ENCODE measurements at regions not wholly inside any gene's neighbourhood (a gene's known extent, or its start where the extent isn't known, plus 50 kb on each side); places are given as distances from the start of the nearest gene placed in this dataset.

- Mint-ChIP-seq H3K4me3 (no peak overlapping the region), H3K4me1 (ENCODE audit: unreplicated experiment) (no peaks in the 10 kb centered on the region), H3K9me3 (no peaks in the 10 kb centered on the region), H3K27me3 (no peaks in the 10 kb centered on the region), H3K27ac (no peak overlapping the region), H3K36me3 (no peaks in the 10 kb centered on the region)
- no peak for TF ChIP-seq CTCF (conservative IDR thresholded peaks at IDR 0.05)
- DNase-seq (ENCODE audit: extremely low spot score, unreplicated experiment), result no peak
Measured at GRCh38 chr9:103615994-103616393, 478.1 kb upstream of the SMC2 start.

GRCh38 chr9:103617046-103617445 lies 477.1 kb upstream of the SMC2 start:
- DNase-seq (ENCODE audit: extremely low spot score, unreplicated experiment), result no peak
- Mint-ChIP-seq H3K27ac (no peak overlapping the region), H3K4me1 (ENCODE audit: unreplicated experiment) (no peaks in the 10 kb centered on the region), H3K36me3 (no peaks in the 10 kb centered on the region), H3K9me3 (no peaks in the 10 kb centered on the region), H3K4me3 (no peak overlapping the region), H3K27me3 (no peaks in the 10 kb centered on the region)
- no peak for TF ChIP-seq CTCF (conservative IDR thresholded peaks at IDR 0.05)

- no peak for DNase-seq (ENCODE audit: extremely low spot score, unreplicated experiment)
- no peaks in the 10 kb centered on the region for H3K9me3 Mint-ChIP-seq
- no peak overlapping the region for H3K4me3 Mint-ChIP-seq
- no peak for TF ChIP-seq CTCF (conservative IDR thresholded peaks at IDR 0.05)
- no peaks in the 10 kb centered on the region for H3K36me3 Mint-ChIP-seq
- H3K27ac Mint-ChIP-seq, result no peak overlapping the region
- H3K27me3 Mint-ChIP-seq, result no peaks in the 10 kb centered on the region
- no peaks in the 10 kb centered on the region for H3K4me1 Mint-ChIP-seq (ENCODE audit: unreplicated experiment)
Measured at GRCh38 chr9:103625161-103625804, 468.8 kb upstream of the SMC2 start.

DNA sequence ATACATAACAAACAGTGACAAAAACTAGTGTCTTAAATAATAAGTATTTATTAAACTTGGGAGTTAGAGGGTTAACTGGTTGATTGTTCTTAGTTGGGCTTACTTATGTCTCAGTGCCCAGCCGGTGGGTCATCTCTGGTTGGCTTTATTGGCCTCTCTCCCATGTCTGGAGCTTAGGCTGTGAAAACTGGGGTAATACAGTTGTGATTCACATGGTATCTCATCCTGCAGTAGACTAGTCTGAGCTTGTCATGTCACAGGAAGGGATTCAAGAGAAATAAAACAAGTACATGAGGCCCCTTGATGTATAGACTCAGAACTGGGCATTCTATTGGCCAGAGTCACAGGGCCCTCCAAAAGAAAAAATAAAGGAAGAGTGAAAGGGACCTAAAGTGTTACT lies 466.4 kb upstream of the SMC2 start:
- H3K27me3 Mint-ChIP-seq, result no peaks in the 10 kb centered on the region
- no peak for DNase-seq (ENCODE audit: extremely low spot score, unreplicated experiment)
- H3K27ac Mint-ChIP-seq, result no peak overlapping the region
- H3K9me3 Mint-ChIP-seq, result no peaks in the 10 kb centered on the region
- no peak for TF ChIP-seq CTCF (conservative IDR thresholded peaks at IDR 0.05)
- H3K4me1 Mint-ChIP-seq (ENCODE audit: unreplicated experiment), result no peaks in the 10 kb centered on the region
- H3K36me3 Mint-ChIP-seq, result no peaks in the 10 kb centered on the region
- no peak overlapping the region for H3K4me3 Mint-ChIP-seq

DNA sequence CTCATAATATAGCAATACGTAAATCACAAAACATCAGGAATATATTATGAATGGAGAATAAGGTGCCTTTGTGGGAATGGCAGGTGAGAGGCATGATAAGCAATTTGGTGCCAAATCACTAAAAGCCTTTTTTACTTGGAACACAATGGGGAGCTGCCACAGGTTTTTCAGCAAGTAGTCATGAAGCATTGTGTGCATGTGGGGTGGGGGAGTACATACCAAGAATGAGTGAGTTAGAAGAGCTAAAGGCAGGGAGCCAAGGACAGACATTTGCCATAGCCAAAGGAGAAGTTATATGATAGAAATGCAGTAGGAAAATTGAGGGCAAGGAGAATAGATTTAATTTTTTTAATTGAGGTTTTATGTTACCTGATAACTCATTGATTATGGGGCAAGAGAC lies 445.0 kb upstream of the SMC2 start:
- Mint-ChIP-seq H3K9me3 (no peaks in the 10 kb centered on the region), H3K36me3 (no peaks in the 10 kb centered on the region), H3K4me1 (ENCODE audit: unreplicated experiment) (no peaks in the 10 kb centered on the region), H3K4me3 (no peak overlapping the region), H3K27ac (no peak overlapping the region), H3K27me3 (no peaks in the 10 kb centered on the region)
- no peak for TF ChIP-seq CTCF (conservative IDR thresholded peaks at IDR 0.05)
- DNase-seq (ENCODE audit: extremely low spot score, unreplicated experiment), result no peak

GRCh38 chr9:103658156-103658555 lies 436.0 kb upstream of the SMC2 start:
- DNase-seq (ENCODE audit: extremely low spot score, unreplicated experiment), result no peak
- no peak for TF ChIP-seq CTCF (conservative IDR thresholded peaks at IDR 0.05)
- H3K36me3 Mint-ChIP-seq, result no peaks in the 10 kb centered on the region
- no peaks in the 10 kb centered on the region for H3K9me3 Mint-ChIP-seq
- H3K4me1 Mint-ChIP-seq (ENCODE audit: unreplicated experiment), result no peaks in the 10 kb centered on the region
- H3K27me3 Mint-ChIP-seq, result no peaks in the 10 kb centered on the region
- no peak overlapping the region for H3K27ac Mint-ChIP-seq
- no peak overlapping the region for H3K4me3 Mint-ChIP-seq

Measured in type B pancreatic cell (in vitro differentiated cells).